ENCODE measurements at regions not wholly inside any gene's neighbourhood (a gene's known extent, or its start where the extent isn't known, plus 50 kb on each side); places are given as distances from the start of the nearest gene placed in this dataset.

- H3K4me3 Mint-ChIP-seq = no peak overlapping the region
- TF ChIP-seq CTCF (IDR thresholded peaks at IDR 0.05; ENCODE audit: unreplicated experiment) = no peak
- H3K4me1 Mint-ChIP-seq = no peaks in the 10 kb centered on the region
- no peak for DNase-seq (ENCODE audit: low spot score in 2 of 2, unreplicated experiment in 2 of 2)
- no peaks in the 10 kb centered on the region for H3K36me3 Mint-ChIP-seq
- H3K27me3 Mint-ChIP-seq (ENCODE audit: low read depth) = no peaks in the 10 kb centered on the region
- H3K9me3 Mint-ChIP-seq = no peaks in the 10 kb centered on the region
- no peak overlapping the region for H3K27ac Mint-ChIP-seq
These were observed 1565.9 kb upstream of the ACVR2A start for GRCh38 chr2:146278881-146279280.

GRCh38 chr2:146271131-146271831 is 1573.5 kb upstream of the ACVR2A start:
- Mint-ChIP-seq H3K27me3 (ENCODE audit: low read depth) (no peaks in the 10 kb centered on the region), H3K9me3 (peaks cover 6% of the 10 kb centered on the region), H3K4me3 (no peak overlapping the region), H3K4me1 (peaks cover 2% of the 10 kb centered on the region), H3K27ac (no peak overlapping the region), H3K36me3 (no peaks in the 10 kb centered on the region)
- TF ChIP-seq CTCF (IDR thresholded peaks at IDR 0.05; ENCODE audit: unreplicated experiment) = no peak
- DNase-seq (ENCODE audit: low spot score in 2 of 2, unreplicated experiment in 2 of 2) = no peak

- no peak for DNase-seq (ENCODE audit: low spot score in 2 of 2, unreplicated experiment in 2 of 2)
- Mint-ChIP-seq H3K4me1 (peaks cover 2% of the 10 kb centered on the region), H3K9me3 (peaks cover 6% of the 10 kb centered on the region), H3K27me3 (ENCODE audit: low read depth) (no peaks in the 10 kb centered on the region), H3K27ac (no peak overlapping the region), H3K36me3 (no peaks in the 10 kb centered on the region), H3K4me3 (no peak overlapping the region)
- TF ChIP-seq CTCF (IDR thresholded peaks at IDR 0.05; ENCODE audit: unreplicated experiment) = no peak
These were observed 1574.2 kb upstream of the ACVR2A start for GRCh38 chr2:146270618-146271017.

- H3K36me3 Mint-ChIP-seq = no peaks in the 10 kb centered on the region
- no peak overlapping the region for H3K27ac Mint-ChIP-seq
- peaks cover 5% of the 10 kb centered on the region for H3K4me1 Mint-ChIP-seq
- no peak overlapping the region for H3K4me3 Mint-ChIP-seq
- TF ChIP-seq CTCF (IDR thresholded peaks at IDR 0.05; ENCODE audit: unreplicated experiment) = no peak
- no peaks in the 10 kb centered on the region for H3K9me3 Mint-ChIP-seq
- no peak for DNase-seq (ENCODE audit: low spot score in 2 of 2, unreplicated experiment in 2 of 2)
- no peaks in the 10 kb centered on the region for H3K27me3 Mint-ChIP-seq (ENCODE audit: low read depth)
These were observed 1577.7 kb upstream of the ACVR2A start for GRCh38 chr2:146267093-146267492.

- Mint-ChIP-seq H3K9me3 (no peaks in the 10 kb centered on the region), H3K4me3 (no peak overlapping the region), H3K27me3 (ENCODE audit: low read depth) (no peaks in the 10 kb centered on the region), H3K27ac (no peak overlapping the region), H3K4me1 (peaks cover 5% of the 10 kb centered on the region), H3K36me3 (no peaks in the 10 kb centered on the region)
- no peak for DNase-seq (ENCODE audit: low spot score in 2 of 2, unreplicated experiment in 2 of 2)
- no peak for TF ChIP-seq CTCF (IDR thresholded peaks at IDR 0.05; ENCODE audit: unreplicated experiment)
These were observed 1579.2 kb upstream of the ACVR2A start for GRCh38 chr2:146265656-146266055.

GRCh38 chr2:146262606-146263005 is 1582.2 kb upstream of the ACVR2A start:
- no peak for DNase-seq (ENCODE audit: low spot score in 2 of 2, unreplicated experiment in 2 of 2)

More at GRCh38 chr2:146262606-146263005, 1582.2 kb upstream of the ACVR2A start:
- TF ChIP-seq CTCF (IDR thresholded peaks at IDR 0.05; ENCODE audit: unreplicated experiment) = no peak
- Mint-ChIP-seq H3K9me3 (no peaks in the 10 kb centered on the region), H3K4me3 (no peak overlapping the region), H3K27ac (no peak overlapping the region), H3K4me1 (peaks cover 19% of the 10 kb centered on the region), H3K36me3 (no peaks in the 10 kb centered on the region), H3K27me3 (ENCODE audit: low read depth) (no peaks in the 10 kb centered on the region)

Data from mesothelial cell of epicardium (in vitro differentiated cells).